HG02981 (cell line): ENCODE measurements at regions not wholly inside any gene's neighbourhood (a gene's known extent, or its start where the extent isn't known, plus 50 kb on each side); places are given as distances from the start of the nearest gene placed in this dataset.

Experiments
- ATAC-seq: cut with Tn5 transposase; IDR thresholded peaks from one replicate; pipeline ENCODE4 v1.9.1; 2021; ENCODE audit warnings: mild to moderate bottlenecking, moderate library complexity; ENCODE audit not compliant: unreplicated experiment

DNA sequence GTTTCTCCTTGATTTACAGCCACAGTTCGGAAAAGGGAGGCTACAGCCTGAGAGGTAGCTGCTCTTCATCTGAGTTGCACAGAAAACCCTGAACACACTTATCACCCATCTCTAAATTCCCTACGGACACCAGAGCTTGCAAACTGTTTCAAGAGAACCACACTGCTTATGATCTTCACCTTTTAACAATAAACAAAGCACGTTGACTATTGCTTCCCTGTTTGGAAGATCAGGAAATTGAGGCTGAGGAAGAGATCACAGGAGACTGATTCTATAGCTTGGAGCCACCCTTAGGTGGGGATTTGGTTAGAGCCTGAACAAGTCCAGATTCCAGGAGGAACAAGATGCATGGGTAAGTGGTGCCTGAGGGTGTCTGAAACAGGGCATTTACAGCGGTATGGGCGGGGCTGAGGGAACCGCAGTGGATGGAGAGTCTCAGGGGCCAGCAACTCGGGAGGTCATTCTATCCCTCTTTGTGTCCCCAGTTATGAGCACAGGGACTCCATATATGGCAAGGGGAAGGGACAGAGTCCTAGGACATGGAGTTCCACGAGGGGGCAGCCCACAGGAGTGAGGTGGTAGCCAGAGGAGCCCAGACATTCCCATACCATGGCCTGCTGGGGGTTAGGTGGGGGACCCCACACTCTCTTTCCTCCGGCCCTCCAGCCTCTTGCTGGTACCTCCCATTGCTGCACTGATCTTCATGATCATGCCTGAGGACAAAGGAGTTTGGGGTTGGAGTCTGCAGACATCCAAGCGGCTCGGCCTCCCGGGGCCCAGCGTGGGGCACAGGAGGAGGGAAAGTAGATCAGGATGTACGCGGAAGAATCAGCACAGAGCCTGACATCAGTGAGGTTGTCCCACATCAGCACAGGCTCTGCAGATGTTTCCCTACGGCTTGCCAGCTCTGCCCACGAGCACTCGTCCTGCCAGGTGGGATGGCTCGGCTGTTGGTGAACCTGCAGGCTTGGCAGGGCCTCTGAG is 162.3 kb upstream of the ZNF536 start:
- no peak for ATAC-seq

GRCh38 chr19:30212574-30212973 is 159.6 kb upstream of the ZNF536 start:
- no peak for ATAC-seq

- ATAC-seq, result peak; percentile 57
Measured at GRCh38 chr19:30214651-30215051, 157.5 kb upstream of the ZNF536 start.

DNA sequence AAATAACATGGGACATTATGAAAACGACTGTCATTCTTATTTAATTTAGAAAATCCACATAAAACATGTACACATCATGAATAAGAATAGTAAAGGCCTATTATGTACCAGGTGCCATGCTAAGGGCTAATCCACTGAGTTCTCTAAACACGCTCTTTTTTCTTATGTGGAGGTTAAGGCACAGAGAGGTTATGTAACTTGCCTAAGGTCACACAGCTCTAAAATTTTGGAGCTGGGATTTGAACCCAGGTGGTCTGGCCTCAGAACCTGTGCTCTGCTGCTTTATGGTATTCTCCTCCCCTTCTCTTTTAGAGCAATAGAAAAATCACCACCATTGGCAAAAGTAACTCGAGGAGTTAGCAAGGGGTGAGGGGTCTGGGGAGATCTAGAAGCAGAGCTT is 156.9 kb upstream of the ZNF536 start:
- no peak for ATAC-seq

GRCh38 chr19:30216453-30216852 is 155.7 kb upstream of the ZNF536 start:
- no peak for ATAC-seq

- ATAC-seq, result no peak
Measured at GRCh38 chr19:30217461-30217860, 154.7 kb upstream of the ZNF536 start.

GRCh38 chr19:30219702-30220101 is 152.5 kb upstream of the ZNF536 start:
- no peak for ATAC-seq

DNA sequence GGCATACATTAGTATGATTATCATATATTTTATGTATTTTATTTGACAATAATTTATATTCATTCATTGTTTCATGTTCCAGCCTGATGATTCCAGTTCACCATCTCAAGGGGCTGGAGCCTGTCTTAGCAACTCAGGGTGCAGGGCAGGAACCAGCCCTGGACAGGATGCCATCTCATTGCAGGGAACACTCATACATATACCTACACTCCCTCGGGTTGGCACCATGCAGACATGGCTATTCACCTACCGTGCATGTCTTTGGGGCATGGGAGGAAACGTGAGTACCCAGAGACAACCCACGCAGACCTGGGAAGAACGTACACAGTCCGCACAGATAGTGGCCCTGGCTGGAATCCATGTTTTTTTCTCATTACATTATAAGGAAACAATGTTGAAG is 151.0 kb upstream of the ZNF536 start:
- no peak for ATAC-seq

- no peak for ATAC-seq
Measured at GRCh38 chr19:30222428-30222873, 149.7 kb upstream of the ZNF536 start.

- ATAC-seq, result no peak
Measured at GRCh38 chr19:30222992-30223865, 149.0 kb upstream of the ZNF536 start.

GRCh38 chr19:30223866-30224688 is 148.1 kb upstream of the ZNF536 start:
- no peak for ATAC-seq

DNA sequence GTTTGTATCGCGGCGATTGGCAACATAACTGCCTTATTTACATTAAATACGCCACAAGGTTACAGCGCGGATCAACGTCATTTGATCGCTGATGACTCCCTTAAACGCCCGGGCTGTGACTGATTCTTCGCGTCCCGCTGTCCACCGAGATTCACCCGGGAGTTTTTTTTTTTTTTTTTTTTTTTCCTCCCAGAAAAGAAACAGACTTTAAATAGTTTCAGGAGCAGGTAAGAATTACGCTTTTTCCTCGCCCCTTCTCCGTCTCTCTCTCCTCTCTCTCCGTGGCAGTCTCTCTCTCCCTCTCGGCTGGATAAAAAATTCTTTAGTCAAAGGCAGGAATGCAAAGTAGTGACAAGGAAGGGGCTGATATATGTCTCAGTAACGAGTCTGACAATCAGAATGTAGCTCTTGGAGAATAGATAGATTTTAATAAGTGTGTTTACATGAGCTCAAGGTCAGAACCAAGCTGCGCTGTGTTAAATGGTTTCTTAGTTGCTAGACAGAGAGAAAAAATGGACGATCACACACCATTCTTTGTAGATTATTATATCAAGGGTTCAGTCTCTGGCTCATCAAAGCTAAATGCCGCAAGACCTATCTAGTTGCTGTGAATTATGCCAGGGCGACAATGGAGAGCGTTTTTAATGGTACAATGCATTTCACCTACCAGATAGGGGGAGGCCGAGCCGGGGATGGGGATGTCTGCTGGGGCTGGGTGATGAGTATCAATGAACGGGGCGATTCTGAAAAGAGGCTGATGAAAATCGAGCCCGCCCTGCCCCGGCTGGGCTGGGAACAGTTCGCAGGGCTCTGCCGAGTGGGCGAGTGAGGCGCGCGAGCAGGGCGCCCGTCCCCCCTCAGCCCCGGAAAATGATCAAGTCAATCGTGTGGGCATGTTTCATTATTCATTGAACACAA is 147.2 kb upstream of the ZNF536 start:
- no peak for ATAC-seq

- no peak for ATAC-seq
Measured at GRCh38 chr19:30225676-30226463, 146.3 kb upstream of the ZNF536 start.

GRCh38 chr19:30226464-30227011 is 145.6 kb upstream of the ZNF536 start:
- no peak for ATAC-seq

DNA sequence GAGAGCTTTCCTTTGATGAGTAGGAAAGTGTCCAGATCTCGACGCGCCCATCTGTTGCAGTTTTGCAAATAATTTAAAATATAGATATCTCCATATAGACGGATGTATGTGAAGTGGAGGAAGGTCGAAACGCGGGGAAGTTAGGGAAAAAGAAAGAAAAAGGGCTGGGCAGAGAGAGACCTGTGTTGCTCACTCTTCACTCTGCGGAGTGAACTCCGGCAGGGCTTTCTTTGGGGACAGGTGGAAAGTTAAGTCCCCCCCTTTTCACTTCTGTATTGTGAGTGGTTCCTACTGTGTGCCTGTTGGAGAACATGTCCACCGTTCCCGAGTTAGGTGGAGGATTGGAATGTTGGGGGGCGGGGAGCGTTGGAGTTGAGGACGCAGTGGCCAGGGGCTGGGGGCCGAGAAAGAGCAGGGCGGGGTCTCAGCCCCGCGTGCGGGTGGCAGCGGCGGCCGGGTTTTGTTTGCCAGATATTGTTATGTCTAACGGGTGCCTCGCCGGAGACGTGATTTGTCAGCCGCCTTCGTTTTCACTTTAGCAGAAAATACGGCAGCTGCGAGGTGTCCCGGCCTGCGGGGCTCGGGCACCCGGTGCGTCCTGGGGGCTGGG is 145.1 kb upstream of the ZNF536 start:
- no peak for ATAC-seq

DNA sequence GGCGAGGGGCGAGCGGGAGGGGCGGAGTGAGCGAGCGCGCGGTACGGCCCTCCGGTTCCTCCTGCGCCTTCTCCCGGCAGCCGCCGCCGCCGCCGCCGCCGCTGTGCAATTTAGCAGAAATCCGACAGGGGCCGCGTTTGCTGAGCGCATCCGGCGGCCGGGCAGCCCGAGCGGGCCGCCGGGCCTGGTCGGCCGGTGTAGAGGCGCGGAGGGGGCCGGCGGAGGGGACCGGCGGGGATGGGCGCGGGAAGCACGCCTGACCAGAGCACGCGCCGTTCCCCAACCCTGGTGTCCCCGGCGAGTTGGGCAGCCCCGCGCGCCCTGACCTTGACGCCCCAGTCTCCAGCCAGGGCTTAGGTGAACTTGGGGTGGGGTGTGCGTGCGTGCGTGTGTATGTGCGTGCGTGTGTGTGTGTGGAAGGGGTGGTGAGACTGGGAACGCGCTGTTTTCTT is 144.5 kb upstream of the ZNF536 start:
- ATAC-seq, result peak; percentile 70

- no peak for ATAC-seq
Measured at GRCh38 chr19:30228113-30228834, 143.9 kb upstream of the ZNF536 start.
